Posterior cingulate gyrus (tissue), 11 donors: ENCODE measurements at regions not wholly inside any gene's neighbourhood (a gene's known extent, or its start where the extent isn't known, plus 50 kb on each side); places are given as distances from the start of the nearest gene placed in this dataset.

Source experiments
- DNase-seq, 10 donors: peaks; one replicate each; pipeline versions ENCODE4 v3.0.0 to v3.0.0-alpha.2; 2020 to 2021; ENCODE audit warnings: mixed read lengths in 3 of 10
- intact Hi-C: fragments of 100-400 bp; cut with DNase I; formaldehyde crosslinking; loops from one replicate; pipeline ENCODE4 v1.15.1; 2023

GRCh38 chr6:22970004-22970403, 400.6 kb downstream of the HDGFL1 start:
- intact Hi-C loops, result no loop called here
- no peak for DNase-seq

- intact Hi-C loops, result no loop called here
These were observed 403.4 kb downstream of the HDGFL1 start for GRCh38 chr6:22972771-22973170.

GRCh38 chr6:22975079-22975478, 405.7 kb downstream of the HDGFL1 start:
- DNase-seq, result no peak
- intact Hi-C loops, result no loop called here

More at GRCh38 chr6:22972771-22973170, 403.4 kb downstream of the HDGFL1 start:
- DNase-seq, result no peak

GRCh38 chr6:22980446-22980845, 411.1 kb downstream of the HDGFL1 start:
- intact Hi-C loops, result no loop called here

GRCh38 chr6:23002044-23002619, 432.8 kb downstream of the HDGFL1 start:
- intact Hi-C loops, result no loop called here
- peak in 1 of 10 donors; percentile 22 for DNase-seq

More at GRCh38 chr6:22980446-22980845, 411.1 kb downstream of the HDGFL1 start:
- no peak for DNase-seq

- peak in 4 of 10 donors; percentile 19 to 71 (median 52) for DNase-seq
- intact Hi-C loops, result no loop called here
These were observed 434.5 kb downstream of the HDGFL1 start for GRCh38 chr6:23003671-23004467.

GRCh38 chr6:23006656-23007055, 437.3 kb downstream of the HDGFL1 start:
- peak in 1 of 10 donors; percentile 18 for DNase-seq
- intact Hi-C loops, result no loop called here

GRCh38 chr6:23011615-23012014, 442.2 kb downstream of the HDGFL1 start:
- intact Hi-C loops, result no loop called here

GRCh38 chr6:23013776-23014175, 444.4 kb downstream of the HDGFL1 start:
- no peak for DNase-seq
- intact Hi-C loops, result no loop called here

More at GRCh38 chr6:23011615-23012014, 442.2 kb downstream of the HDGFL1 start:
- peak in 1 of 10 donors; percentile 22 for DNase-seq

GRCh38 chr6:23016696-23017095, 447.3 kb downstream of the HDGFL1 start:
- no peak for DNase-seq
- intact Hi-C loops, result no loop called here

- intact Hi-C loops, result no loop called here
- no peak for DNase-seq
These were observed 452.1 kb downstream of the HDGFL1 start for GRCh38 chr6:23021487-23021886.

GRCh38 chr6:23027281-23027680, 457.9 kb downstream of the HDGFL1 start:
- intact Hi-C loops, result no loop called here
- peak in 6 of 10 donors; percentile 8 to 82 (median 32) for DNase-seq

GRCh38 chr6:23031986-23032385, 462.6 kb downstream of the HDGFL1 start:
- intact Hi-C loops, result no loop called here
- no peak for DNase-seq

- intact Hi-C loops, result no loop called here
- DNase-seq, result no peak
These were observed 465.6 kb downstream of the HDGFL1 start for GRCh38 chr6:23034926-23035325.

- no peak for DNase-seq
- intact Hi-C loops, result no loop called here
These were observed 467.1 kb downstream of the HDGFL1 start for GRCh38 chr6:23036406-23036983.

- intact Hi-C loops, result no loop called here
- DNase-seq, result no peak
These were observed 471.5 kb downstream of the HDGFL1 start for GRCh38 chr6:23040899-23041298.

- no peak for DNase-seq
- intact Hi-C loops, result no loop called here
These were observed 475.9 kb downstream of the HDGFL1 start for GRCh38 chr6:23045280-23045679.

- intact Hi-C loops, result no loop called here
- DNase-seq, result no peak
These were observed 486.2 kb downstream of the HDGFL1 start for GRCh38 chr6:23055523-23055922.

GRCh38 chr6:23073821-23074220, 504.5 kb downstream of the HDGFL1 start:
- intact Hi-C loops, result no loop called here
- DNase-seq, result no peak

- no peak for DNase-seq
- intact Hi-C loops, result no loop called here
These were observed 508.4 kb downstream of the HDGFL1 start for GRCh38 chr6:23077772-23078171.

- intact Hi-C loops, result no loop called here
- DNase-seq, result no peak
These were observed 512.3 kb downstream of the HDGFL1 start for GRCh38 chr6:23081701-23082100.

- intact Hi-C loops, result no loop called here
- no peak for DNase-seq
These were observed 516.7 kb downstream of the HDGFL1 start for GRCh38 chr6:23086100-23086499.
